ENCODE measurements at regions not wholly inside any gene's neighbourhood (a gene's known extent, or its start where the extent isn't known, plus 50 kb on each side); places are given as distances from the start of the nearest gene placed in this dataset.

DNA sequence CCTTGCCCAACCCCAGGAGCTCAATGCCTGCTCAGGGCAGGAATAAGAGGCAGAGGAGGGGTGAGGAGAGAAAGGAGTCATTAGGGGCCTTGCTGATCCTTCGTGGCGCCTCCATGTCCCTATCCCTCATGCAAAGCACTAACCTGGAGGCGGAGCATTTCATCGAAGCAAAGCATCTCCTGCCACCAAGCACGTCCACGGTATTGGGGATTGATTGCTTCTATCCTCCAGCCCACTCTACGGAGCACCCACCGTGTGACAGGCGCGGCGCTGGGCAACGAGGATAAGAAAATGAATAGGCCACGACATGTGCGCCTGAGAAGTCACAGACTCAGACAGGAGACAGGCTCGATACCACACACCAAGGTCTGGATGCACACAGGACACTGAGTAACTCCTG lies 67.0 kb downstream of the IGLL1 start:
- TF ChIP-seq, protein P1, sequence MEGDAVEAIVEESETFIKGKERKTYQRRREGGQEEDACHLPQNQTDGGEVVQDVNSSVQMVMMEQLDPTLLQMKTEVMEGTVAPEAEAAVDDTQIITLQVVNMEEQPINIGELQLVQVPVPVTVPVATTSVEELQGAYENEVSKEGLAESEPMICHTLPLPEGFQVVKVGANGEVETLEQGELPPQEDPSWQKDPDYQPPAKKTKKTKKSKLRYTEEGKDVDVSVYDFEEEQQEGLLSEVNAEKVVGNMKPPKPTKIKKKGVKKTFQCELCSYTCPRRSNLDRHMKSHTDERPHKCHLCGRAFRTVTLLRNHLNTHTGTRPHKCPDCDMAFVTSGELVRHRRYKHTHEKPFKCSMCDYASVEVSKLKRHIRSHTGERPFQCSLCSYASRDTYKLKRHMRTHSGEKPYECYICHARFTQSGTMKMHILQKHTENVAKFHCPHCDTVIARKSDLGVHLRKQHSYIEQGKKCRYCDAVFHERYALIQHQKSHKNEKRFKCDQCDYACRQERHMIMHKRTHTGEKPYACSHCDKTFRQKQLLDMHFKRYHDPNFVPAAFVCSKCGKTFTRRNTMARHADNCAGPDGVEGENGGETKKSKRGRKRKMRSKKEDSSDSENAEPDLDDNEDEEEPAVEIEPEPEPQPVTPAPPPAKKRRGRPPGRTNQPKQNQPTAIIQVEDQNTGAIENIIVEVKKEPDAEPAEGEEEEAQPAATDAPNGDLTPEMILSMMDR (IDR thresholded peaks at IDR 0.05), result no peak
- Histone ChIP-seq H3K27ac (no peak overlapping the region), H3K4me3 (no peak overlapping the region)

DNA sequence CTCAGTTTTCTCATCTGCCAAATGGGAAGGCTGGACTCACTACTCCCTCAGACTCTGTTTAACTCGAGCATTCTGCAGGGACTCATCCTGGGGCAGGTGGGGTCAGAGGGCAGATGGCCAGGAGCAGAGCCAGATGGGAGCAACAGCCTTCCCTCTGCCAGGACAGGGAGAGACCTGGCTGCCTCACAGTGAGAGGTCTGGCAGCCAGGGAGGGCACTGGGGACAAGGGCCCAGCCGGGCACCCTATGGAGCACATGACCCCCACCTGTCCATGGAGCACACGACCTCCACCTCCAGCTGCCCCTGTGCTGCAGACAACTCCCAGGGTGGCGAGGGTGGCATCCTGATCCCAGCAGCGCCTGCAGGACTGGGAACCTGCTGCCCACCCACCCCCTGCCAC lies 67.4 kb downstream of the IGLL1 start:
- DNase-seq, result no peak
- no peaks in the 10 kb centered on the region for H3K4me1 ChIP-seq
- no peaks in the 10 kb centered on the region for H3K9me3 ChIP-seq
- intact Hi-C loops (cut with DNase I; ENCODE audit: low total_unique reads), result no loop called here
- H3K27ac ChIP-seq, result no peak overlapping the region
- no peaks in the 10 kb centered on the region for H3K36me3 ChIP-seq
- H3K4me3 ChIP-seq, result no peak overlapping the region
- TF ChIP-seq, protein P1 (IDR thresholded peaks at IDR 0.05), result no peak
- no peaks in the 10 kb centered on the region for H3K27me3 ChIP-seq

More for the DNA sequence above, 67.0 kb downstream of the IGLL1 start:
- no peaks in the 10 kb centered on the region for H3K36me3 ChIP-seq
- H3K9me3 ChIP-seq, result no peaks in the 10 kb centered on the region
- no peak for DNase-seq
- H3K27me3 ChIP-seq, result no peaks in the 10 kb centered on the region
- intact Hi-C loops (cut with DNase I; ENCODE audit: low total_unique reads), result no loop called here
- H3K4me1 ChIP-seq, result no peaks in the 10 kb centered on the region

DNA sequence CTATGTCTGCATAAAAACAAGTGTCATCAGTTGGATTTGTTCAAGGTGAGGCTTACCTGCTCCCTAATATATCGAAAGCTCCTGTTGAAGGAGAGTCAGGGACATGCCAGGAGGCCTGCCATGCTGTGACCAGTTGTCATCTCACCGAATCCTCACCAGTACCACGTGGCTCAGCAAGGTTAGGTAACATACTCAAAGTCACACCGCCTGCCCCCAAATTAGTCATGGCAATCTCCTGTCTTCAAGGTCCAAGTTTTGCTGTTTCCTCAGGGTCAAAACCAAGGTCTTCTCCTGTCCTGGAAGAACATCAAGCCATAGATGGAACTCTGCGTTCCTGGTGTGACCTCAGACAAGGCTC lies 67.8 kb downstream of the IGLL1 start:
- no peak for DNase-seq
- Histone ChIP-seq H3K9me3 (no peaks in the 10 kb centered on the region), H3K27ac (no peak overlapping the region), H3K4me3 (no peak overlapping the region), H3K4me1 (no peaks in the 10 kb centered on the region), H3K27me3 (no peaks in the 10 kb centered on the region), H3K36me3 (no peaks in the 10 kb centered on the region)
- intact Hi-C loops (cut with DNase I; ENCODE audit: low total_unique reads), result no loop called here
- TF ChIP-seq, protein P1 (IDR thresholded peaks at IDR 0.05), result no peak

DNA sequence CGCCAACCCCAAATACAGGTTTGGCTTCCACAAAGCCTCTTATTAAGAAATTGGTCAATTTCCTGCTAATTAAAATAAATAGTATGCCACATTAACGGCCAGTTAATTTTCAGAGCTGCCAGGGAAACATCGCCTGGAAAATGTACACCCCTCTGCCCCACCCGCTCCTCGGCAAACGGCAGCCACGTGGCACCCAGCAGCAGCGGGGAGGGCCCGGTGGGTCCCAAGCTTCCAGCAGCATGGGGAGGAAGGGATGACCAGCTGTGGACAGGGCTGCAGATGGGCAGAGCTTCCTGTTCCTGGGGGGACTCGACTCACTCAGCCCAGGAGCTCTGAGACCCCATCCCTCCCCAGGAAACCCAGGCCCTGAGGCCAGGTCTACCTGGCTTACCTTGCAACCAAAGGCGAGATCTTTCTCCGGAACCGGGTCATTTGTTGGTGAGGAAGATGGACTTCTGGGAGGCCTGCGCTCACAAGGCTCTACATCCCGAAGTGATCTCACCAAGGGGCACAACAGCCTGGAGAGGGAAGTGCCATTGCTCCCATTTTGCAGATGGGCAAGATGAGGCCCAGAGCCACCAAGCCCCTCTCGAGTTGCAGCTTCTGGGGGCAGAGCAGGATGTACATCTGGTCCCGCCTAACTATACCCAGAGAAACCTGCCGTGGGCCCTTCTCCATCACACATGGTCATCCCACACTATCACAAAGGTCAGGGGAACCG lies 68.3 kb downstream of the IGLL1 start:
- DNase-seq, result no peak
- TF ChIP-seq, protein P1 (IDR thresholded peaks at IDR 0.05), result no peak
- H3K9me3 ChIP-seq, result no peaks in the 10 kb centered on the region
- H3K27me3 ChIP-seq, result no peaks in the 10 kb centered on the region
- intact Hi-C loops (cut with DNase I; ENCODE audit: low total_unique reads), result no loop called here
- H3K4me1 ChIP-seq, result no peaks in the 10 kb centered on the region
- H3K36me3 ChIP-seq, result no peaks in the 10 kb centered on the region
- no peak overlapping the region for H3K27ac ChIP-seq
- H3K4me3 ChIP-seq, result no peak overlapping the region

DNA sequence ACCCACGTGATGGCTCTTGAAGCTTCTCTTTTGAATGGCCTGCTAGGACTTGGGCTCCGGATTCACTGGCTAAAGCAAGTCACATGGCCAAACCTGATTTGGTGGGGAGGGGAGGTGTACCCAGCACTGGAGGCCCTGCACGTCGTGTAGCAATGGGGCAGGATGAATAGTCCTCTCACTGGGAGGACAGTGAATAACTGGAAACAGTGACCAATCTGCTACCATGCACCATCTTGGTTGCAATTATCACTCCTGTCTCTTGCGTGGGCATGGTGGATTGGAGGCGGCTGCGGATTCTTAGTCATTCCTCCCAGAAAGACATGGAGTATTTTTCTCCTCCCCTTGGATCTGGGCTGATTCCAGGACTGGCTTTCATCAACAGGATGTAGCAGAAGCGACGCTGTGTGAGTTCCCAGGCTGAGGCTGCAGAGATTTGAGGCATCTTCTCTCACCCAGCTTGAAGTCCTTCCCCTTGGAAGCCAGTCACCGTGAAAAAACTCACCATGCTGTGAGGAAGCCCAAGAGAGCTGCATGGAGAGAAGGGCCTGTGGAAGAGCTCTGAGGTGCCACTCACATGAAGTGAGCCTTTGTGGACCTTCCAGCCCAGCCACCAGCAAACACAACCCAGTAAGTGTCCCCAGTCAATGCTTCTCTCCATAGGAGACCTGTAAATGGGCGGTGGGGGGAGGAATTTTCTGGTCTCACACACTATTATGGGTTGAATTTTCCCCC lies 70.4 kb downstream of the IGLL1 start:
- no peaks in the 10 kb centered on the region for H3K36me3 ChIP-seq
- H3K4me1 ChIP-seq, result peaks cover 0 to 2% (median 1%) of the 10 kb centered on the region in 4 donors
- no peaks in the 10 kb centered on the region for H3K27me3 ChIP-seq
- TF ChIP-seq, protein P1 (IDR thresholded peaks at IDR 0.05), result no peak
- intact Hi-C loops (cut with DNase I; ENCODE audit: low total_unique reads), result no loop called here
- no peak for DNase-seq
- no peaks in the 10 kb centered on the region for H3K9me3 ChIP-seq
- no peak overlapping the region for H3K27ac ChIP-seq
- H3K4me3 ChIP-seq, result no peak overlapping the region

Measured in tibial artery (tissue), 4 donors.